Type B pancreatic cell (in vitro differentiated cells): ENCODE measurements at regions not wholly inside any gene's neighbourhood (a gene's known extent, or its start where the extent isn't known, plus 50 kb on each side); places are given as distances from the start of the nearest gene placed in this dataset.
"Not testable (repeated sequence)": the region's sequence is repeated elsewhere in the genome, so short reads cannot be mapped to it uniquely, and the experiment has no call there.

Experiments used
- DNase-seq: peaks from one replicate; pipeline ENCODE4 v3.0.0; 2021; ENCODE audit warnings: mixed read lengths; ENCODE audit not compliant: unreplicated experiment; ENCODE audit errors: extremely low spot score
- H3K27ac Mint-ChIP-seq: 2 replicates; pipeline ENCODE4 v1.8.0; 2021; ENCODE audit warnings: mild to moderate bottlenecking, mixed read lengths
- H3K27me3 Mint-ChIP-seq: 2 replicates; pipeline ENCODE4 v1.8.0; 2021; ENCODE audit warnings: mixed read lengths
- H3K36me3 Mint-ChIP-seq: 2 replicates; pipeline ENCODE4 v1.8.0; 2021; ENCODE audit warnings: mixed read lengths
- H3K4me1 Mint-ChIP-seq: one replicate; pipeline ENCODE4 v1.8.0; 2021; ENCODE audit warnings: mixed read lengths; ENCODE audit not compliant: unreplicated experiment
- H3K4me3 Mint-ChIP-seq: 2 replicates; pipeline ENCODE4 v1.8.0; 2021; ENCODE audit warnings: mild to moderate bottlenecking, mixed read lengths
- H3K9me3 Mint-ChIP-seq: 2 replicates; pipeline ENCODE4 v1.8.0; 2021; ENCODE audit warnings: mixed read lengths
- CTCF ChIP-seq: fragments of 200-600 bp; sonication (generic); conservative IDR thresholded peaks from 2 replicates; pipeline ENCODE4 v1.5.0; 2021; ENCODE audit warnings: antibody characterized with exemption, mild to moderate bottlenecking

GRCh38 chrX:112473654-112474053, 206.1 kb downstream of the LHFPL1 start:
- no peaks in the 10 kb centered on the region for H3K36me3 Mint-ChIP-seq
- no peak overlapping the region for H3K4me3 Mint-ChIP-seq
- no peak for TF ChIP-seq CTCF
- H3K27me3 Mint-ChIP-seq = no peaks in the 10 kb centered on the region
- no peaks in the 10 kb centered on the region for H3K9me3 Mint-ChIP-seq
- H3K4me1 Mint-ChIP-seq = no peaks in the 10 kb centered on the region
- no peak overlapping the region for H3K27ac Mint-ChIP-seq
- no peak for DNase-seq

DNA sequence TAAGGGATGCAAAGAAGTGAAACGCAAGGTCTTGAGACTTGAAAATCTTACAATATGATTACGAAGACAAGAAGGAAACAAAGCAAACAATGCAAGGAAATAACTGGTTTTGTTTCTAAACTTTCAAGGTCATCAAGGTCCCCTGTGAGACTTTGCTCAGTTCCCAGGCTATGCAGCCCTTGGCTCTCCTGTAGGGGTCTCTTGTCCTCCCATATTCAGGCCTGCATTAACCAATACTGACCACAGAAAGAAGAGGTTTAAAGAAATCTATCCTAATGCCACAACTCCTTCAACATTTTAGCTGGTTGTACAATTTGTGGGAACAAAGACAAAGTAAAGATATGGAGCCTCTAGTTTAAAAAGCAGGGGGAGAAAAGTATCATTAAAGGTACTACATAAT, 209.2 kb downstream of the LHFPL1 start:
- H3K27ac Mint-ChIP-seq = no peak overlapping the region
- no peaks in the 10 kb centered on the region for H3K27me3 Mint-ChIP-seq
- H3K4me3 Mint-ChIP-seq = no peak overlapping the region
- H3K36me3 Mint-ChIP-seq = no peaks in the 10 kb centered on the region
- TF ChIP-seq CTCF = no peak
- DNase-seq = no peak
- H3K9me3 Mint-ChIP-seq = no peaks in the 10 kb centered on the region
- no peaks in the 10 kb centered on the region for H3K4me1 Mint-ChIP-seq

DNA sequence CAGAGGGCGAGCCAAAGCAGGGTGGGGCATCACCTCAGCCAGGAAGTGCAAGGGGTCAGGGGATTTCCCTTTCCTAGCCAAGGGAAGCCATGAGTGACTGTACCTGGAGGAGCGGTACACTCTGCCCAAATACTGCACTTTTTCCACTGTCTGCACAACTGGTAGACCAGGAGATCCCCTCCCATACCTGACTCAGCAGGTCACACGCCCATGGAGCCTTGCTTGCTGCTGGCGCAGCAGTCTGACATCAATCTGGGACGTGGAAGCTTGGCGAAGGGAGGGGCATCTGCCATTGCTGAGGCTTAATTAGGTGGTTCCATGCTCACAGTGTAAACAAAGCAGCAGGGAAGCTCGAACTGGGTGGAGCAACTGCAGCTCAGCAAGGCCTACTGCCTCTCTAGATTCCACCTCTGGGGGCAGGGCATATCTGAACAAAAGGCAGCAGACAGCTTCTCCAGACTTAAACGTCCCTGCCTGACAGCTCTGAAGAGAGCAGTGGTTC, 217.7 kb downstream of the LHFPL1 start:
- not testable (repeated sequence) for H3K4me3 Mint-ChIP-seq, H3K36me3 Mint-ChIP-seq, H3K27ac Mint-ChIP-seq, DNase-seq, H3K4me1 Mint-ChIP-seq, H3K9me3 Mint-ChIP-seq, H3K27me3 Mint-ChIP-seq

DNA sequence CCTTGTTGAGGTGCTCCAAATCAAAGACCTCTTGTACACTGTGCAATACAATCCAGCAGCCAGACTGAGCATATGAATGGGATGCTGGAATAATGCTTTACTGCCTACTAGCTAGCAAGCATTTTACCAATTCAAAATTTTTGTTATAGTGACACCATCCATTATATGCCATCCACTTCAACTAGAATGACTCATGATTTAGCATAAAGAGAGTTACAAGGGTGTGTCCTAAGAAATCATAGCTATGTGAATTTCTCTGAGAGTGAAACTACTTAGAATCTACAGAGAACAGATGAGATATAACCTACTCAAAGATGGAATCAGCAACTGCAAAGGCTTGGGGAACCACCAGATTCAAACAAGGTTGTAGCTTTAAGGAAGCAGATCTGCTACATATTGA, 221.9 kb downstream of the LHFPL1 start:
- H3K9me3 Mint-ChIP-seq = peaks cover 5% of the 10 kb centered on the region
- H3K36me3 Mint-ChIP-seq = no peaks in the 10 kb centered on the region
- no peaks in the 10 kb centered on the region for H3K27me3 Mint-ChIP-seq
- peak overlapping the region; percentile 85 for H3K27ac Mint-ChIP-seq
- DNase-seq = no peak
- no peak overlapping the region for H3K4me3 Mint-ChIP-seq
- no peaks in the 10 kb centered on the region for H3K4me1 Mint-ChIP-seq
- TF ChIP-seq CTCF = no peak

DNA sequence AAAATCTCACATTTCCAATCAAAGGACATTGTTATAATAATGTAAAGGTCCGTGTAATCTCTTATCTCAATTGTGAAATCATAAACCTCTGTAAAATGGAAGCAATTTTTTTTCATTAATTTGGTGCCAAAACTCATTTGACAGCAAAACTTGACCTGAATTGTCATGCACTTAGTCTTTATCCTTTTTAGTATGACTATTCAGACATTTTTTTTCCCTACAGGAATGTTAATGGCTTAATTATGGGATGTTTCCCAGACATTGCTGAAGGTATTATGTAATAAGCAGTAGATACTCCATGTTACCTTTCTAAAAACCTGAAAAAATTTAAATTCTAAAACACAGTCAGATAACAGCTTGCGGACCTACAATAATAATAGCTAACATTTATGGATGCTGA, 228.9 kb downstream of the LHFPL1 start:
- no peak for TF ChIP-seq CTCF
- H3K27me3 Mint-ChIP-seq = no peaks in the 10 kb centered on the region
- no peak for DNase-seq
- H3K36me3 Mint-ChIP-seq = no peaks in the 10 kb centered on the region
- no peak overlapping the region for H3K27ac Mint-ChIP-seq
- no peak overlapping the region for H3K4me3 Mint-ChIP-seq
- H3K9me3 Mint-ChIP-seq = no peaks in the 10 kb centered on the region
- no peaks in the 10 kb centered on the region for H3K4me1 Mint-ChIP-seq

DNA sequence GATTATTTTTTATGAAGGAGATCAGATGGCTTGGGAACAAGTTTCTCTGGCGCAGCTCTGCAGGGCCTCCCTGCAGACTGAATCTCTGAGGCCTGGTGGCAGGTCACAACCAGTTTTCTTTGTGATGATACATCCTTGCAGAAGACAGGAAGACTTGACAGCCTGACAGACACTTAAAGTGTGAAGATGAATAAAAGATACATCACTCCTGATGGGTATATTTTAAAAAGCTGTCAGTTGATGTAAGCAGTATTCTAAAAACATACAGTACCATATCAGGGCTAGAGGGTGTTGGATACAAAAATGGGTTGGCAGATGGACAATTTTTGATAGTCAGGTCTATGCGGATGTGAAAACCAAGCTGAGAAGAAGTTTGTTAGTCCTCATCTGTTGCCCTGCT, 239.5 kb downstream of the LHFPL1 start:
- Mint-ChIP-seq H3K27ac (no peak overlapping the region), H3K4me3 (no peak overlapping the region), H3K4me1 (no peaks in the 10 kb centered on the region), H3K9me3 (no peaks in the 10 kb centered on the region), H3K36me3 (no peaks in the 10 kb centered on the region), H3K27me3 (no peaks in the 10 kb centered on the region)
- DNase-seq = no peak
- no peak for TF ChIP-seq CTCF
